ENCODE measurements at regions not wholly inside any gene's neighbourhood (a gene's known extent, or its start where the extent isn't known, plus 50 kb on each side); places are given as distances from the start of the nearest gene placed in this dataset.

GRCh38 chr12:3341594-3341993, 149.4 kb upstream of the PRMT8 start:
- no peak for TF ChIP-seq ZFP3 (CRISPR knock-in tag; IDR thresholded peaks at IDR 0.05)
- TF ChIP-seq CSRNP3 (CRISPR knock-in tag; IDR thresholded peaks at IDR 0.05) = no peak
- no peak for TF ChIP-seq PPARA (CRISPR knock-in tag; IDR thresholded peaks at IDR 0.05; ENCODE audit: borderline replicate concordance)
- no peak for TF ChIP-seq OSR1 (CRISPR knock-in tag; IDR thresholded peaks at IDR 0.05)
- TF ChIP-seq ZNF70 (CRISPR knock-in tag; IDR thresholded peaks at IDR 0.05) = no peak
- TF ChIP-seq CSDC2 (CRISPR knock-in tag; IDR thresholded peaks at IDR 0.05) = no peak
- no peak for TF ChIP-seq TOX (CRISPR knock-in tag; IDR thresholded peaks at IDR 0.05; ENCODE audit: borderline replicate concordance)
- TF ChIP-seq TSHZ2 (CRISPR knock-in tag; IDR thresholded peaks at IDR 0.05) = no peak
- no peak for TF ChIP-seq ARNTL (CRISPR knock-in tag; IDR thresholded peaks at IDR 0.05; ENCODE audit: borderline replicate concordance, low read depth)
- no peak for TF ChIP-seq ZC3H10 (CRISPR knock-in tag; IDR thresholded peaks at IDR 0.05)
- TF ChIP-seq RARB (CRISPR knock-in tag; IDR thresholded peaks at IDR 0.05) = no peak
- no peak for TF ChIP-seq TCF4 (CRISPR knock-in tag; IDR thresholded peaks at IDR 0.05; ENCODE audit: borderline replicate concordance)
- TF ChIP-seq ISL1 (CRISPR knock-in tag; IDR thresholded peaks at IDR 0.05) = no peak
- no peak for TF ChIP-seq ZNF8 (CRISPR knock-in tag; IDR thresholded peaks at IDR 0.05)
- no peak for TF ChIP-seq ZFP30 (CRISPR knock-in tag; IDR thresholded peaks at IDR 0.05)
- no peak for TF ChIP-seq PATZ1 (CRISPR knock-in tag; IDR thresholded peaks at IDR 0.05; ENCODE audit: borderline replicate concordance)

GRCh38 chr12:3342051-3342450, 149.0 kb upstream of the PRMT8 start:
- ATAC-seq = peak; percentile 83
- no peak for TF ChIP-seq BACH2 (CRISPR knock-in tag; IDR thresholded peaks at IDR 0.05; ENCODE audit: borderline replicate concordance)
- TF ChIP-seq ZNF8 (CRISPR knock-in tag; IDR thresholded peaks at IDR 0.05) = no peak
- TF ChIP-seq ARNTL (CRISPR knock-in tag; IDR thresholded peaks at IDR 0.05; ENCODE audit: borderline replicate concordance, low read depth) = no peak
- no peak for TF ChIP-seq PPARA (CRISPR knock-in tag; IDR thresholded peaks at IDR 0.05; ENCODE audit: borderline replicate concordance)
- TF ChIP-seq ZNF565 (CRISPR knock-in tag; conservative IDR thresholded peaks at IDR 0.05; ENCODE audit: low read depth) = no peak
- no peak for TF ChIP-seq POU6F1 (CRISPR knock-in tag; IDR thresholded peaks at IDR 0.05; ENCODE audit: borderline replicate concordance, low read depth)
- TF ChIP-seq ZFP30 (CRISPR knock-in tag; IDR thresholded peaks at IDR 0.05) = no peak
- TF ChIP-seq TCF4 (CRISPR knock-in tag; IDR thresholded peaks at IDR 0.05; ENCODE audit: borderline replicate concordance) = no peak
- no peak for TF ChIP-seq TSHZ2 (CRISPR knock-in tag; IDR thresholded peaks at IDR 0.05)
- no peak for TF ChIP-seq CSDC2 (CRISPR knock-in tag; IDR thresholded peaks at IDR 0.05)
- no peak for TF ChIP-seq CREB5 (CRISPR knock-in tag; IDR thresholded peaks at IDR 0.05; ENCODE audit: low read depth)
- TF ChIP-seq ZFP3 (CRISPR knock-in tag; IDR thresholded peaks at IDR 0.05) = no peak
- no peak for TF ChIP-seq RARB (CRISPR knock-in tag; IDR thresholded peaks at IDR 0.05)
- no peak for TF ChIP-seq ESRRG (CRISPR knock-in tag; IDR thresholded peaks at IDR 0.05)

More at GRCh38 chr12:3341594-3341993, 149.4 kb upstream of the PRMT8 start:
- peak; percentile 26; the same call in 1 of the 3 replicates for ATAC-seq

Data from SK-N-SH treated with all-trans-retinoic acid at 6 μM for 48 hours (cell line).